Fibroblast of lung (primary cell): ENCODE measurements at regions not wholly inside any gene's neighbourhood (a gene's known extent, or its start where the extent isn't known, plus 50 kb on each side); places are given as distances from the start of the nearest gene placed in this dataset.

Experiments
- CTCF ChIP-seq, 2 donors: IDR thresholded peaks in 1 of 2; conservative IDR thresholded peaks in 1 of 2; 1 replicate in 1 of 2; 2 replicates in 1 of 2; pipeline ENCODE4 v1.5.1; 2011 to 2012; ENCODE audit warnings: low read length in 2 of 2, control low read depth in 1 of 2, inconsistent platforms in 1 of 2, low read depth in 1 of 2, mild to moderate bottlenecking in 1 of 2
- EZH2 ChIP-seq: IDR thresholded peaks from 2 replicates; pipeline ENCODE4 v1.5.1; 2012; ENCODE audit warnings: low read length, control low read depth, mild to moderate bottlenecking; ENCODE audit errors: missing control alignments

GRCh38 chrX:9258421-9259104, 206.3 kb upstream of the TBL1X start:
- TF ChIP-seq CTCF (conservative IDR thresholded peaks at IDR 0.05 in 1 of 2, IDR thresholded peaks at IDR 0.05 in 1 of 2; ENCODE audit: low read depth in 1 of 2, low read length in 2 of 2) (no peak), EZH2 (no peak)
